ENCODE measurements at regions not wholly inside any gene's neighbourhood (a gene's known extent, or its start where the extent isn't known, plus 50 kb on each side); places are given as distances from the start of the nearest gene placed in this dataset.

GRCh38 chr12:72082986-72083820, 144.6 kb downstream of the TPH2 start:
- Histone ChIP-seq H3K36me3 (no peaks in the 10 kb centered on the region), H3K27me3 (no peaks in the 10 kb centered on the region), H3K4me3 (no peak overlapping the region), H3K9me3 (no peaks in the 10 kb centered on the region), H3K27ac (no peak overlapping the region), H3K4me1 (no peaks in the 10 kb centered on the region)
- in situ Hi-C loops (cut with MboI; ENCODE audit: low pct_ligation_motif_present in 1 of 4, low pct_unique_long_range_greater_than_20kb in 1 of 4, low sequenced_read_pairs in 3 of 4): no loop called here
- no peak for DNase-seq
- 59 to 60% methylated on average over 5 of the region's 5 CpGs for WGBS, 2 donors (ENCODE audit: low coverage in 1 of 2)
- intact Hi-C loops (cut with DNase I; ENCODE audit: low total_unique reads): no loop called here
- TF ChIP-seq CTCF (IDR thresholded peaks at IDR 0.05) (no peak), POLR2AphosphoS5 (IDR thresholded peaks at IDR 0.05) (no peak), EP300 (IDR thresholded peaks at IDR 0.05; ENCODE audit: low read depth) (no peak), POLR2A (IDR thresholded peaks at IDR 0.05) (no peak)

- 5 to 70% methylated on average over 1 of the region's 1 CpG for WGBS, 2 donors (ENCODE audit: low coverage in 1 of 2)
- in situ Hi-C loops (cut with MboI; ENCODE audit: low pct_ligation_motif_present in 1 of 4, low pct_unique_long_range_greater_than_20kb in 1 of 4, low sequenced_read_pairs in 3 of 4): no loop called here
These were observed 145.4 kb downstream of the TPH2 start for GRCh38 chr12:72084061-72084460.

DNA sequence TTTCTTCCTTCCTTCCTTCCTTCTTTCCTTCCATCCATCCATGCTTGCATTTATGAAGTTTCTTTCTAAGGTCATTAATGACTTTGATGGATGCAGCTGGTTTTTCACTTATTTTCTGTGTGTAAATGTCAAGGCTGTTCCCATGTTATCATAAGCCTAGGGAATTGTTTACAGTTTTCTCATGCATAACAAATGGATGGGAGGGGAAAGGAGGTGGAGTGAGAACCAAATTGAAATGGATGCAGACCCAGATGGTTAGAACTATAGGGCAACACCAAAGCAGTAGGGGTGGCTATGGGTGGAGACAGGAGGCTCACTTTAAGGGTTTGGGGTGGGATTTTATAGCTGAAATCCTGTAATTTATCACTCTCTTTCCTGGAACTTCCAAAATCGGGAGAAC, 146.2 kb downstream of the TPH2 start:
- DNase-seq: no peak
- no peak overlapping the region for H3K27ac ChIP-seq
- no peaks in the 10 kb centered on the region for H3K9me3 ChIP-seq
- H3K4me1 ChIP-seq: no peaks in the 10 kb centered on the region
- WGBS, 2 donors (ENCODE audit: low coverage in 1 of 2): 0 to 28% methylated on average over 1 of the region's 1 CpG
- no peak for TF ChIP-seq POLR2AphosphoS5 (IDR thresholded peaks at IDR 0.05)
- TF ChIP-seq EP300 (IDR thresholded peaks at IDR 0.05; ENCODE audit: low read depth): no peak
- H3K27me3 ChIP-seq: no peaks in the 10 kb centered on the region
- intact Hi-C loops (cut with DNase I; ENCODE audit: low total_unique reads) (no loop called here), in situ Hi-C loops (cut with MboI; ENCODE audit: low pct_ligation_motif_present in 1 of 4, low pct_unique_long_range_greater_than_20kb in 1 of 4, low sequenced_read_pairs in 3 of 4) (no loop called here)
- no peak overlapping the region for H3K4me3 ChIP-seq
- H3K36me3 ChIP-seq: no peaks in the 10 kb centered on the region

More at GRCh38 chr12:72084061-72084460, 145.4 kb downstream of the TPH2 start:
- H3K27ac ChIP-seq: no peak overlapping the region
- no peaks in the 10 kb centered on the region for H3K36me3 ChIP-seq
- no peaks in the 10 kb centered on the region for H3K4me1 ChIP-seq
- no peak overlapping the region for H3K4me3 ChIP-seq
- intact Hi-C loops (cut with DNase I; ENCODE audit: low total_unique reads): no loop called here
- no peak for DNase-seq
- no peaks in the 10 kb centered on the region for H3K9me3 ChIP-seq
- H3K27me3 ChIP-seq: no peaks in the 10 kb centered on the region
- no peak for TF ChIP-seq POLR2AphosphoS5 (IDR thresholded peaks at IDR 0.05)
- no peak for TF ChIP-seq POLR2A (IDR thresholded peaks at IDR 0.05)
- no peak for TF ChIP-seq CTCF (IDR thresholded peaks at IDR 0.05)
- TF ChIP-seq EP300 (IDR thresholded peaks at IDR 0.05; ENCODE audit: low read depth): no peak

- intact Hi-C loops (cut with DNase I; ENCODE audit: low total_unique reads): loop anchor here (5.0 kb wide), 1 partner anchor 767 kb away; no protein-coding TSS in a partner anchor
- H3K4me1 ChIP-seq: no peaks in the 10 kb centered on the region
- H3K9me3 ChIP-seq: no peaks in the 10 kb centered on the region
- H3K27ac ChIP-seq: no peak overlapping the region
- H3K4me3 ChIP-seq: no peak overlapping the region
- DNase-seq: no peak
- no peaks in the 10 kb centered on the region for H3K27me3 ChIP-seq
- H3K36me3 ChIP-seq: no peaks in the 10 kb centered on the region
- TF ChIP-seq POLR2AphosphoS5 (IDR thresholded peaks at IDR 0.05): no peak
- no peak for TF ChIP-seq EP300 (IDR thresholded peaks at IDR 0.05; ENCODE audit: low read depth)
- in situ Hi-C loops (cut with MboI; ENCODE audit: low pct_ligation_motif_present in 1 of 4, low pct_unique_long_range_greater_than_20kb in 1 of 4, low sequenced_read_pairs in 3 of 4): no loop called here
These were observed 151.0 kb downstream of the TPH2 start for GRCh38 chr12:72089678-72090077.

- no peak overlapping the region for H3K27ac ChIP-seq
- DNase-seq: no peak
- WGBS, 2 donors (ENCODE audit: low coverage in 1 of 2): 84 to 90% methylated on average over 2 of the region's 2 CpGs
- no peaks in the 10 kb centered on the region for H3K36me3 ChIP-seq
- in situ Hi-C loops (cut with MboI; ENCODE audit: low pct_ligation_motif_present in 1 of 4, low pct_unique_long_range_greater_than_20kb in 1 of 4, low sequenced_read_pairs in 3 of 4) (no loop called here), intact Hi-C loops (cut with DNase I; ENCODE audit: low total_unique reads) (loop anchor here (5.0 kb wide), 1 partner anchor 771 kb away; no protein-coding TSS in a partner anchor)
- H3K9me3 ChIP-seq: no peaks in the 10 kb centered on the region
- no peak overlapping the region for H3K4me3 ChIP-seq
- no peaks in the 10 kb centered on the region for H3K27me3 ChIP-seq
- TF ChIP-seq POLR2A (IDR thresholded peaks at IDR 0.05): no peak
- TF ChIP-seq CTCF (IDR thresholded peaks at IDR 0.05): no peak
- no peak for TF ChIP-seq POLR2AphosphoS5 (IDR thresholded peaks at IDR 0.05)
- no peak for TF ChIP-seq EP300 (IDR thresholded peaks at IDR 0.05; ENCODE audit: low read depth)
- no peaks in the 10 kb centered on the region for H3K4me1 ChIP-seq
These were observed 154.8 kb downstream of the TPH2 start for GRCh38 chr12:72093424-72093823.
